HepG2 (cell line): ENCODE measurements at regions not wholly inside any gene's neighbourhood (a gene's known extent, or its start where the extent isn't known, plus 50 kb on each side); places are given as distances from the start of the nearest gene placed in this dataset.

Source experiments
- ATAC-seq: fragments of 200-7000 bp; cut with Tn5 transposase; 3 replicates; pipeline ENCODE4 v1.9.1; 2020; ENCODE audit warnings: mild to moderate bottlenecking, moderate library complexity
- BruUV-seq: library from RNA; stranded (reverse); fragments of 400-500 nt; replicated peaks from 2 replicates; lab custom pipeline; 2021; lab: Mats Ljungman, UMichigan
- CTCF ChIA-PET: fragments of 300-600 bp; formaldehyde crosslinking; extraction: SDS; loops from one replicate; lab custom pipeline; 2021; ENCODE audit warnings: low total read pairs, inconsistent platforms, low intra/inter-chr PET ratio; lab: Yijun Ruan, JAX
- POLR2A ChIA-PET: fragments of 350-600 bp; sonication (Branson Sonifier 250); formaldehyde crosslinking; loops from one replicate; lab custom pipeline; 2020; ENCODE audit warnings: antibody characterized with exemption, inconsistent platforms; lab: Yijun Ruan, JAX
- DNase-seq: peaks from one replicate; pipeline ENCODE4 v3.0.0-alpha.2; 2015; ENCODE audit warnings: low spot score
- FAIRE-seq: peaks from 3 replicates; lab custom pipeline; 2011; peaks lifted over from hg19 to GRCh38; lab: Jason Lieb, UNC
- H2AFZ ChIP-seq: one replicate; pipeline ENCODE4 v1.6.1; 2011; ENCODE audit warnings: low read length, inconsistent platforms
- H3K27ac ChIP-seq: fragments of 300-600 bp; 3 replicates; pipeline ENCODE4 v1.8.0; 2011; ENCODE audit warnings: mixed run types, mild to moderate bottlenecking, mixed read lengths, low read length, inconsistent platforms; ENCODE audit not compliant: insufficient read depth; ENCODE audit errors: extremely low read length
- H3K27me3 ChIP-seq, 2 experiments: fragments of 200-600 bp in 1 of 2; 2 replicates in 1 of 2; 3 replicates in 1 of 2; pipeline versions ENCODE4 v1.6.0 to v1.8.0; 2011; ENCODE audit warnings: low read length in 2 of 2, mild to moderate bottlenecking in 2 of 2, moderate library complexity in 2 of 2, inconsistent platforms in 1 of 2; ENCODE audit not compliant: insufficient read depth in 2 of 2, control insufficient read depth in 1 of 2
- H3K36me3 ChIP-seq, 2 experiments: fragments of 200-600 bp in 1 of 2; replicated peaks in 1 of 2; 2 replicates in 1 of 2; 3 replicates in 1 of 2; pipeline versions ENCODE4 v1.5.1 to v1.8.0; 2011; ENCODE audit warnings: low read length in 2 of 2, inconsistent platforms in 1 of 2; ENCODE audit not compliant: insufficient read depth in 2 of 2, control insufficient read depth in 1 of 2
- H3K4me1 ChIP-seq: 2 replicates; pipeline ENCODE4 v1.5.1; 2012; ENCODE audit warnings: low read length, inconsistent platforms; ENCODE audit not compliant: insufficient read depth
- H3K4me2 ChIP-seq: 2 replicates; pipeline ENCODE4 v1.6.0; 2011; ENCODE audit warnings: low read depth, low read length, inconsistent platforms
- H3K4me3 ChIP-seq, 3 experiments: fragments of 200-600 bp in 1 of 3; sonication (generic), shearing (Covaris generic) in 1 of 3; replicated peaks in 1 of 3; 2 replicates each; pipeline ENCODE4 v1.5.1; 2011 to 2016; ENCODE audit warnings: low read length in 3 of 3, inconsistent platforms in 2 of 3, low read depth in 2 of 3, mild to moderate bottlenecking in 2 of 3, control low read depth in 1 of 3, mixed read lengths in 1 of 3; ENCODE audit not compliant: insufficient read depth in 1 of 3
- H3K79me2 ChIP-seq: one replicate; pipeline ENCODE4 v1.6.1; 2011; ENCODE audit warnings: low read length, inconsistent platforms; ENCODE audit not compliant: insufficient read depth
- H3K9ac ChIP-seq: 2 replicates; pipeline ENCODE4 v1.6.0; 2011; ENCODE audit warnings: mild to moderate bottlenecking, low read depth, low read length, inconsistent platforms; ENCODE audit not compliant: insufficient read depth
- H3K9me3 ChIP-seq: 2 replicates; pipeline ENCODE4 v1.5.1; 2012; ENCODE audit warnings: mild to moderate bottlenecking, low read length
- H4K20me1 ChIP-seq: 2 replicates; pipeline ENCODE4 v1.6.0; 2011; ENCODE audit warnings: inconsistent platforms, mild to moderate bottlenecking, low read length, moderate library complexity; ENCODE audit not compliant: insufficient read depth
- ATF6 ChIP-seq: sonication (generic); formaldehyde crosslinking; conservative IDR thresholded peaks from 2 replicates; pipeline ENCODE4 v1.4.0; 2020; ENCODE audit warnings: missing genetic modification reagents
- ATM ChIP-seq: fragments of 450-650 bp; IDR thresholded peaks from 2 replicates; pipeline ENCODE4 v1.7.1; 2017; ENCODE audit warnings: mild to moderate bottlenecking, borderline replicate concordance
- CREBL2 ChIP-seq: sonication (generic); formaldehyde crosslinking; IDR thresholded peaks from 2 replicates; pipeline ENCODE4 v1.8.1; 2023; ENCODE audit warnings: missing genetic modification reagents, mild to moderate bottlenecking, borderline replicate concordance
- FOXO4 ChIP-seq: sonication (generic); formaldehyde crosslinking; conservative IDR thresholded peaks from 2 replicates; pipeline ENCODE4 v1.8.1; 2023; ENCODE audit warnings: missing genetic modification reagents
- HMG20A ChIP-seq: IDR thresholded peaks from 2 replicates; pipeline ENCODE4 v1.6.1; 2016; ENCODE audit warnings: borderline replicate concordance
- HOXA5 ChIP-seq: sonication (generic); formaldehyde crosslinking; IDR thresholded peaks from 2 replicates; pipeline ENCODE4 v1.4.0; 2020; ENCODE audit warnings: missing genetic modification reagents
- JARID2 ChIP-seq: sonication (generic); formaldehyde crosslinking; IDR thresholded peaks from 2 replicates; pipeline ENCODE4 v1.8.1; 2023; ENCODE audit warnings: missing genetic modification reagents, inconsistent platforms; ENCODE audit not compliant: insufficient replicate concordance
- MLXIP ChIP-seq: sonication (generic); formaldehyde crosslinking; IDR thresholded peaks from 2 replicates; pipeline ENCODE4 v1.9.0; 2021; ENCODE audit warnings: missing genetic modification reagents, borderline replicate concordance
- MYNN ChIP-seq: sonication (generic); formaldehyde crosslinking; IDR thresholded peaks from 2 replicates; pipeline ENCODE4 v1.4.0; 2020; ENCODE audit warnings: mild to moderate bottlenecking, low read depth, missing genetic modification reagents
- SP2 ChIP-seq: sonication (generic); formaldehyde crosslinking; IDR thresholded peaks from 2 replicates; pipeline ENCODE4 v1.5.1; 2020; ENCODE audit warnings: mild to moderate bottlenecking, missing genetic modification reagents
- STAG1 ChIP-seq: sonication (generic); formaldehyde crosslinking; IDR thresholded peaks from 2 replicates; pipeline ENCODE4 v1.4.0; 2020; ENCODE audit warnings: missing genetic modification reagents
- TP53 ChIP-seq: sonication (generic); formaldehyde crosslinking; conservative IDR thresholded peaks from 2 replicates; pipeline ENCODE4 v1.4.0; 2020; ENCODE audit warnings: missing genetic modification reagents
- ZNF253 ChIP-seq: sonication (generic); formaldehyde crosslinking; IDR thresholded peaks from 2 replicates; pipeline ENCODE4 v1.8.0; 2022; ENCODE audit warnings: mild to moderate bottlenecking, missing genetic modification reagents, borderline replicate concordance
- ZNF3 ChIP-seq: IDR thresholded peaks from 2 replicates; pipeline ENCODE4 v1.7.0; 2017; ENCODE audit warnings: inconsistent platforms
- ZNF414 ChIP-seq: sonication (generic); formaldehyde crosslinking; IDR thresholded peaks from 2 replicates; pipeline ENCODE4 v1.5.0; 2020; ENCODE audit warnings: missing genetic modification reagents
- ZNF616 ChIP-seq: sonication (generic); formaldehyde crosslinking; IDR thresholded peaks from 2 replicates; pipeline ENCODE4 v1.5.0; 2020; ENCODE audit warnings: low read depth, mild to moderate bottlenecking, missing genetic modification reagents
- WGBS: methylation state at CpG from one replicate; pipeline ENCODE4 v1.1.6; 2017; ENCODE audit warnings: low lambda C conversion rate; 5-methylcytosine and 5-hydroxymethylcytosine counted together
- in situ Hi-C: cut with HindIII; loops from 2 replicates; pipeline ENCODE4 v1.10.0; 2017; ENCODE audit warnings: low pct_unique_long_range_greater_than_20kb; ENCODE audit not compliant: extremely low pct_ligation_motif_present
- intact Hi-C: fragments of 100-400 bp; cut with micrococcal nuclease; formaldehyde crosslinking; loops from one replicate; pipeline ENCODE4 v1.10.0; 2022; ENCODE audit not compliant: unreplicated experiment

GRCh38 chr4:100948911-100949310 lies 398.4 kb downstream of the PPP3CA start:
- no peak overlapping the region for H2AFZ ChIP-seq
- H3K79me2 ChIP-seq = no peaks in the 10 kb centered on the region
- no peak overlapping the region for H3K27ac ChIP-seq
- H3K9ac ChIP-seq = no peak overlapping the region
- H3K9me3 ChIP-seq = no peaks in the 10 kb centered on the region
- H3K27me3 ChIP-seq = no peaks in the 10 kb centered on the region; a peak in 1 of 5 replicates
- DNase-seq (no peak), FAIRE-seq (no peak), ATAC-seq (no peak)
- no peak overlapping the region for H3K4me3 ChIP-seq
- intact Hi-C loops = no loop called here
- CTCF ChIA-PET = no interaction called here
- no TSS peak for BruUV-seq
- H3K4me2 ChIP-seq = no peak overlapping the region
- no peaks in the 10 kb centered on the region for H4K20me1 ChIP-seq
- POLR2A ChIA-PET = no interaction called here
- 5% methylated on average over 4 of the region's 4 CpGs for whole genome bisulfite sequencing
- no peaks in the 10 kb centered on the region for H3K36me3 ChIP-seq
- no peaks in the 10 kb centered on the region for H3K4me1 ChIP-seq
- in situ Hi-C loops = no loop called here
- TF ChIP-seq ZNF253 (no peak), CREBL2 (CRISPR knock-in tag) (no peak), TP53 (CRISPR knock-in tag) (no peak), ZNF3 (CRISPR knock-in tag) (no peak), HOXA5 (CRISPR knock-in tag) (no peak), JARID2 (CRISPR knock-in tag) (no peak), MYNN (CRISPR knock-in tag) (no peak), ZNF616 (CRISPR knock-in tag) (no peak), STAG1 (no peak), MLXIP (CRISPR knock-in tag) (no peak), HMG20A (no peak), ATM (no peak), FOXO4 (CRISPR knock-in tag) (no peak), ATF6 (CRISPR knock-in tag) (no peak), ZNF414 (CRISPR knock-in tag) (no peak), SP2 (CRISPR knock-in tag) (no peak)
